ENCODE measurements at regions not wholly inside any gene's neighbourhood (a gene's known extent, or its start where the extent isn't known, plus 50 kb on each side); places are given as distances from the start of the nearest gene placed in this dataset.

GRCh38 chr4:18401868-18402267, 380.3 kb upstream of the LCORL start:
- TF ChIP-seq, protein P1, sequence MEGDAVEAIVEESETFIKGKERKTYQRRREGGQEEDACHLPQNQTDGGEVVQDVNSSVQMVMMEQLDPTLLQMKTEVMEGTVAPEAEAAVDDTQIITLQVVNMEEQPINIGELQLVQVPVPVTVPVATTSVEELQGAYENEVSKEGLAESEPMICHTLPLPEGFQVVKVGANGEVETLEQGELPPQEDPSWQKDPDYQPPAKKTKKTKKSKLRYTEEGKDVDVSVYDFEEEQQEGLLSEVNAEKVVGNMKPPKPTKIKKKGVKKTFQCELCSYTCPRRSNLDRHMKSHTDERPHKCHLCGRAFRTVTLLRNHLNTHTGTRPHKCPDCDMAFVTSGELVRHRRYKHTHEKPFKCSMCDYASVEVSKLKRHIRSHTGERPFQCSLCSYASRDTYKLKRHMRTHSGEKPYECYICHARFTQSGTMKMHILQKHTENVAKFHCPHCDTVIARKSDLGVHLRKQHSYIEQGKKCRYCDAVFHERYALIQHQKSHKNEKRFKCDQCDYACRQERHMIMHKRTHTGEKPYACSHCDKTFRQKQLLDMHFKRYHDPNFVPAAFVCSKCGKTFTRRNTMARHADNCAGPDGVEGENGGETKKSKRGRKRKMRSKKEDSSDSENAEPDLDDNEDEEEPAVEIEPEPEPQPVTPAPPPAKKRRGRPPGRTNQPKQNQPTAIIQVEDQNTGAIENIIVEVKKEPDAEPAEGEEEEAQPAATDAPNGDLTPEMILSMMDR (IDR thresholded peaks at IDR 0.05), result no peak
- TF ChIP-seq POLR2A (IDR thresholded peaks at IDR 0.05), result no peak

All from transverse colon (tissue), 3 donors.